HCT116 (cell line): ENCODE measurements at regions not wholly inside any gene's neighbourhood (a gene's known extent, or its start where the extent isn't known, plus 50 kb on each side); places are given as distances from the start of the nearest gene placed in this dataset.

Experiments used
- ATAC-seq: fragments of 200-7000 bp; cut with Tn5 transposase; 2 replicates; pipeline ENCODE4 v1.9.1; 2020; ENCODE audit warnings: mild to moderate bottlenecking, moderate library complexity
- BruUV-seq: library from RNA; stranded (reverse); fragments of 400-500 nt; replicated peaks from 2 replicates; lab custom pipeline; 2021; lab: Mats Ljungman, UMichigan
- CTCF ChIA-PET: fragments of 300-600 bp; sonication (Branson Sonifier 250); formaldehyde crosslinking; loops from one replicate; lab custom pipeline; 2021; ENCODE audit warnings: antibody characterized with exemption; lab: Charles Lee
- POLR2A ChIA-PET: fragments of 300-600, 350-600 bp; sonication (Branson Sonifier 250); formaldehyde crosslinking; loops from one replicate; lab custom pipeline; 2021; ENCODE audit warnings: antibody characterized with exemption; lab: Charles Lee
- RAD21 ChIA-PET, 2 experiments: fragments of 300-600 bp; sonication (Branson Sonifier 250); formaldehyde crosslinking; loops; one replicate each; lab custom pipeline; 2023; ENCODE audit warnings: low total read pairs in 2 of 2; ENCODE audit not compliant: uncharacterized antibody in 2 of 2, unreplicated experiment in 2 of 2, low non-redundant PET in 1 of 2; lab: Charles Lee
- DNase-seq: peaks from one replicate; pipeline ENCODE4 v3.0.0-alpha.2; 2010; ENCODE audit warnings: low read depth, low spot score
- H2AFZ ChIP-seq: fragments of 200-600 bp; shearing (Covaris generic), sonication (generic); 2 replicates; pipeline ENCODE4 v1.6.1; 2017; ENCODE audit warnings: low read depth, mixed run types, mixed read lengths, antibody characterized with exemption, low read length; ENCODE audit not compliant: poor library complexity, severe bottlenecking
- H3K27ac ChIP-seq: 2 replicates; pipeline ENCODE4 v1.5.1; 2012; ENCODE audit warnings: low read depth, low read length
- H3K27me3 ChIP-seq: fragments of 200-600 bp; sonication (generic); 2 replicates; pipeline ENCODE4 v1.6.1; 2016; ENCODE audit warnings: mixed run types, low read length, mixed read lengths; ENCODE audit not compliant: insufficient read depth
- H3K36me3 ChIP-seq, 2 experiments: fragments of 200-500 bp in 1 of 2; fragments of 200-600 bp in 1 of 2; sonication (Bioruptor generic) in 1 of 2; sonication (generic) in 1 of 2; 2 replicates each; pipeline versions ENCODE4 v1.5.1 to v1.6.1; 2014 to 2016; ENCODE audit warnings: low read length in 2 of 2, inconsistent platforms in 1 of 2, mixed read lengths in 1 of 2, mixed run types in 1 of 2; ENCODE audit not compliant: insufficient read depth in 2 of 2, control insufficient read depth in 1 of 2
- H3K4me1 ChIP-seq, 2 experiments: fragments of 200-600 bp in 1 of 2; sonication (generic) in 1 of 2; 2 replicates each; pipeline versions ENCODE4 v1.5.1 to v1.6.1; 2012 to 2017; ENCODE audit warnings: low read length in 2 of 2, inconsistent platforms in 1 of 2, mild to moderate bottlenecking in 1 of 2, mixed read lengths in 1 of 2, mixed run types in 1 of 2, moderate library complexity in 1 of 2; ENCODE audit not compliant: insufficient read depth in 2 of 2, control insufficient read depth in 1 of 2
- H3K4me2 ChIP-seq: fragments of 200-600 bp; sonication (generic); 2 replicates; pipeline ENCODE4 v1.6.1; 2017; ENCODE audit warnings: mixed run types, low read length, mixed read lengths
- H3K4me3 ChIP-seq, 2 experiments: fragments of 200-600 bp in 1 of 2; sonication (generic) in 1 of 2; replicated peaks in 1 of 2; 2 replicates each; pipeline ENCODE4 v1.5.1; 2011 to 2016; ENCODE audit warnings: low read length in 2 of 2, control low read depth in 1 of 2, low read depth in 1 of 2, mild to moderate bottlenecking in 1 of 2, mixed read lengths in 1 of 2, mixed run types in 1 of 2
- H3K79me2 ChIP-seq: fragments of 200-600 bp; sonication (generic); 2 replicates; pipeline ENCODE4 v1.6.1; 2017; ENCODE audit warnings: mild to moderate bottlenecking, mixed run types, low read length, moderate library complexity, mixed read lengths; ENCODE audit not compliant: insufficient read depth
- H3K9ac ChIP-seq: fragments of 200-600 bp; sonication (generic); 2 replicates; pipeline ENCODE4 v1.6.1; 2016; ENCODE audit warnings: low read length, mixed read lengths
- H3K9me2 ChIP-seq: fragments of 200-600 bp; sonication (generic), shearing (Covaris generic); 2 replicates; pipeline ENCODE4 v1.6.1; 2017; ENCODE audit warnings: mixed run types, mild to moderate bottlenecking, moderate library complexity; ENCODE audit not compliant: insufficient read depth
- H3K9me3 ChIP-seq, 2 experiments: fragments of 200-500 bp in 1 of 2; fragments of 200-600 bp in 1 of 2; sonication (Bioruptor generic) in 1 of 2; sonication (generic) in 1 of 2; 2 replicates each; pipeline ENCODE4 v1.6.1; 2014 to 2017; ENCODE audit warnings: low read length in 2 of 2, mixed read lengths in 2 of 2, inconsistent platforms in 1 of 2, low read depth in 1 of 2, mild to moderate bottlenecking in 1 of 2, mixed run types in 1 of 2, moderate library complexity in 1 of 2; ENCODE audit not compliant: control insufficient read depth in 1 of 2, insufficient read depth in 1 of 2
- H4K20me1 ChIP-seq: fragments of 200-600 bp; sonication (generic), shearing (Covaris generic); 2 replicates; pipeline ENCODE4 v1.6.1; 2017; ENCODE audit warnings: mixed run types, mild to moderate bottlenecking, moderate library complexity; ENCODE audit not compliant: insufficient read depth
- CBX3 ChIP-seq: IDR thresholded peaks from 2 replicates; pipeline ENCODE4 v1.6.1; 2012; ENCODE audit warnings: low read depth
- CEBPB ChIP-seq: IDR thresholded peaks from 2 replicates; pipeline ENCODE4 v1.6.1; 2012; ENCODE audit warnings: low read depth
- EGR1 ChIP-seq: IDR thresholded peaks from 2 replicates; pipeline ENCODE4 v1.6.1; 2012; ENCODE audit warnings: low read depth
- EZH2 ChIP-seq: fragments of 200-600 bp; sonication (generic); IDR thresholded peaks from 2 replicates; pipeline ENCODE4 v1.6.1; 2017; ENCODE audit warnings: antibody characterized with exemption, mixed run types
- EZH2phosphoT487 ChIP-seq: fragments of 200-600 bp; IDR thresholded peaks from 2 replicates; pipeline ENCODE4 v1.6.1; 2018; ENCODE audit warnings: antibody characterized with exemption, borderline replicate concordance
- FOSL1 ChIP-seq: IDR thresholded peaks from 2 replicates; pipeline ENCODE4 v1.6.1; 2012; ENCODE audit warnings: low read depth
- MAX ChIP-seq: IDR thresholded peaks from 2 replicates; pipeline ENCODE4 v1.6.1; 2012
- POLR2A ChIP-seq: IDR thresholded peaks from 2 replicates; pipeline ENCODE4 v1.7.0; 2011; ENCODE audit warnings: borderline replicate concordance; ENCODE audit not compliant: insufficient read depth, insufficient read length; ENCODE audit errors: extremely low read depth
- POLR2AphosphoS5 ChIP-seq: IDR thresholded peaks from 2 replicates; pipeline ENCODE4 v1.6.1; 2011; ENCODE audit warnings: mild to moderate bottlenecking, low read depth, low read length, moderate library complexity
- RAD21 ChIP-seq: IDR thresholded peaks from 2 replicates; pipeline ENCODE4 v1.6.1; 2012; ENCODE audit warnings: low read depth, mild to moderate bottlenecking
- SIN3A ChIP-seq: IDR thresholded peaks from 2 replicates; pipeline ENCODE4 v1.6.1; 2012; ENCODE audit warnings: low read depth
- TCF7L2 ChIP-seq: IDR thresholded peaks from 2 replicates; pipeline ENCODE4 v1.7.0; 2011; ENCODE audit warnings: borderline replicate concordance, inconsistent platforms; ENCODE audit not compliant: insufficient read depth, insufficient read length; ENCODE audit errors: extremely low read depth
- YY1 ChIP-seq: IDR thresholded peaks from 2 replicates; pipeline ENCODE4 v1.6.1; 2011; ENCODE audit warnings: low read length, low read depth, moderate library complexity, mild to moderate bottlenecking; ENCODE audit not compliant: insufficient replicate concordance; ENCODE audit errors: extremely low read depth
- ZBTB33 ChIP-seq: IDR thresholded peaks from 2 replicates; pipeline ENCODE4 v1.6.1; 2011; ENCODE audit warnings: mild to moderate bottlenecking, low read length, moderate library complexity; ENCODE audit not compliant: insufficient replicate concordance; ENCODE audit errors: extremely low read depth
- ZFX ChIP-seq: fragments of 450-650 bp; IDR thresholded peaks from 2 replicates; pipeline ENCODE4 v1.6.1; 2017
- intact Hi-C: fragments of 100-400 bp; cut with micrococcal nuclease; formaldehyde crosslinking; loops from 2 replicates; pipeline ENCODE4 v1.10.0; 2022
- TF ChIP-seq, protein P1 (sequence below), 3 experiments: fragments of 200-600 bp in 1 of 3; sonication (generic) in 1 of 3; IDR thresholded peaks in 2 of 3; conservative IDR thresholded peaks in 1 of 3; 2 replicates each; pipeline ENCODE4 v1.5.1; 2012 to 2017; ENCODE audit warnings: low read depth in 2 of 3, low read length in 2 of 3, antibody characterized with exemption in 1 of 3, borderline replicate concordance in 1 of 3, control low read depth in 1 of 3, mild to moderate bottlenecking in 1 of 3, mixed read lengths in 1 of 3, mixed run types in 1 of 3, moderate library complexity in 1 of 3; ENCODE audit not compliant: insufficient read depth in 1 of 3

DNA sequence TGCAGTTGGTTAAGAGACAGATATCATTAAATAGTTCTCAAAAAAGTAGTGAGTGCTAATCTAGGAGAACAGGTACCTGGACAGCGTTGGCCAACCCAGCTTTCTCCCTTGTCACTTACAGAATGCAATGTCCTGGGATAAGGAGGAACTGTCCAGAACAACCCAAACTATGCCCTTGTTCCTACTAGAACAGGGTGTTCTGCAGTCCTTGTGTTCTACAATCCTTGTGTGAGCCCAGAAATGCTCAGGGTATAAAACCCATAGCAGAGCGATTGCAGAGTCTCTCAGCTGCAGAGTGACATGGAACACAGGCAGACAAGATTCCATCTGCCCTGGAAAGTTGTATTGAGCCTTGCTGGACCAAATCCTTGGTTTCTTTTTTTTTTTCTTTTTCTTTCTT, 83.5 kb upstream of the VANGL1 start:
- H2AFZ ChIP-seq, result no peak overlapping the region
- no peaks in the 10 kb centered on the region for H3K9me3 ChIP-seq
- no peaks in the 10 kb centered on the region for H3K9me2 ChIP-seq
- no peaks in the 10 kb centered on the region for H3K27me3 ChIP-seq
- no peak overlapping the region for H3K27ac ChIP-seq
- TF ChIP-seq EZH2phosphoT487 (no peak), CBX3 (no peak), SIN3A (no peak), FOSL1 (no peak), POLR2AphosphoS5 (no peak), ZFX (no peak), YY1 (no peak), EGR1 (no peak), CEBPB (no peak), TCF7L2 (no peak), ZBTB33 (no peak), MAX (no peak), POLR2A (no peak), RAD21 (no peak), EZH2 (no peak)
- TF ChIP-seq, protein P1, sequence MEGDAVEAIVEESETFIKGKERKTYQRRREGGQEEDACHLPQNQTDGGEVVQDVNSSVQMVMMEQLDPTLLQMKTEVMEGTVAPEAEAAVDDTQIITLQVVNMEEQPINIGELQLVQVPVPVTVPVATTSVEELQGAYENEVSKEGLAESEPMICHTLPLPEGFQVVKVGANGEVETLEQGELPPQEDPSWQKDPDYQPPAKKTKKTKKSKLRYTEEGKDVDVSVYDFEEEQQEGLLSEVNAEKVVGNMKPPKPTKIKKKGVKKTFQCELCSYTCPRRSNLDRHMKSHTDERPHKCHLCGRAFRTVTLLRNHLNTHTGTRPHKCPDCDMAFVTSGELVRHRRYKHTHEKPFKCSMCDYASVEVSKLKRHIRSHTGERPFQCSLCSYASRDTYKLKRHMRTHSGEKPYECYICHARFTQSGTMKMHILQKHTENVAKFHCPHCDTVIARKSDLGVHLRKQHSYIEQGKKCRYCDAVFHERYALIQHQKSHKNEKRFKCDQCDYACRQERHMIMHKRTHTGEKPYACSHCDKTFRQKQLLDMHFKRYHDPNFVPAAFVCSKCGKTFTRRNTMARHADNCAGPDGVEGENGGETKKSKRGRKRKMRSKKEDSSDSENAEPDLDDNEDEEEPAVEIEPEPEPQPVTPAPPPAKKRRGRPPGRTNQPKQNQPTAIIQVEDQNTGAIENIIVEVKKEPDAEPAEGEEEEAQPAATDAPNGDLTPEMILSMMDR (IDR thresholded peaks at IDR 0.05 in 2 of 3, conservative IDR thresholded peaks at IDR 0.05 in 1 of 3; ENCODE audit: borderline replicate concordance in 1 of 3, insufficient read depth in 1 of 3, low read depth in 2 of 3, low read length in 2 of 3), result no peak
- no peak overlapping the region for H3K9ac ChIP-seq
- DNase-seq, result no peak
- ChIA-PET POLR2A (no interaction called here), RAD21 (no interaction called here), CTCF (no interaction called here)
- no TSS peak for BruUV-seq
- H4K20me1 ChIP-seq, result no peaks in the 10 kb centered on the region
- H3K4me3 ChIP-seq, result no peak overlapping the region
- H3K4me2 ChIP-seq, result no peak overlapping the region
- intact Hi-C loops, result no loop called here
- H3K36me3 ChIP-seq, result no peaks in the 10 kb centered on the region
- H3K4me1 ChIP-seq, result no peaks in the 10 kb centered on the region
- H3K79me2 ChIP-seq, result no peaks in the 10 kb centered on the region
- ATAC-seq, result no peak
